H1 (cell line): ENCODE measurements at regions not wholly inside any gene's neighbourhood (a gene's known extent, or its start where the extent isn't known, plus 50 kb on each side); places are given as distances from the start of the nearest gene placed in this dataset.

ENCODE experiments used
- ASH2L ChIP-seq: fragments of 200-600, 300-600 bp; sonication (generic); IDR thresholded peaks from one replicate; pipeline ENCODE4 v1.7.1; 2017; ENCODE audit warnings: low read length
- POLR2A ChIP-seq, 2 experiments: IDR thresholded peaks; 1 replicate in 1 of 2; 2 replicates in 1 of 2; pipeline ENCODE4 v1.6.1; 2011; ENCODE audit warnings: low read depth in 2 of 2, low read length in 2 of 2, mild to moderate bottlenecking in 2 of 2; ENCODE audit errors: control extremely low read depth in 1 of 2
- SUZ12 ChIP-seq: fragments of 200-600 bp; sonication (generic); IDR thresholded peaks from 2 replicates; pipeline ENCODE4 v1.6.1; 2012; ENCODE audit warnings: mild to moderate bottlenecking, inconsistent platforms, low read length, moderate library complexity, mixed read lengths
- TAF1 ChIP-seq: IDR thresholded peaks from 2 replicates; pipeline ENCODE4 v1.6.1; 2011; ENCODE audit warnings: mild to moderate bottlenecking, low read depth, low read length
- TBP ChIP-seq: IDR thresholded peaks from 2 replicates; pipeline ENCODE4 v1.6.1; 2011; ENCODE audit warnings: low read depth, low read length, improper control_type of control experiment
- TEAD4 ChIP-seq: IDR thresholded peaks from 2 replicates; pipeline ENCODE4 v1.6.1; 2012; ENCODE audit warnings: low read depth, low read length, inconsistent platforms, mixed read lengths
- ZNF274 ChIP-seq: IDR thresholded peaks from 2 replicates; pipeline ENCODE4 v1.7.0; 2012; ENCODE audit warnings: low read length, borderline replicate concordance; ENCODE audit errors: extremely low read depth
- TF ChIP-seq, protein P1 (sequence below), 3 experiments: IDR thresholded peaks; 1 replicate in 2 of 3; 2 replicates in 1 of 3; pipeline versions ENCODE4 v1.5.1 to v1.6.1; 2011; ENCODE audit warnings: low read length in 3 of 3, mild to moderate bottlenecking in 3 of 3, inconsistent platforms in 2 of 3, low read depth in 1 of 3, moderate library complexity in 1 of 3; ENCODE audit not compliant: insufficient read depth in 1 of 3; ENCODE audit errors: control extremely low read depth in 1 of 3

DNA sequence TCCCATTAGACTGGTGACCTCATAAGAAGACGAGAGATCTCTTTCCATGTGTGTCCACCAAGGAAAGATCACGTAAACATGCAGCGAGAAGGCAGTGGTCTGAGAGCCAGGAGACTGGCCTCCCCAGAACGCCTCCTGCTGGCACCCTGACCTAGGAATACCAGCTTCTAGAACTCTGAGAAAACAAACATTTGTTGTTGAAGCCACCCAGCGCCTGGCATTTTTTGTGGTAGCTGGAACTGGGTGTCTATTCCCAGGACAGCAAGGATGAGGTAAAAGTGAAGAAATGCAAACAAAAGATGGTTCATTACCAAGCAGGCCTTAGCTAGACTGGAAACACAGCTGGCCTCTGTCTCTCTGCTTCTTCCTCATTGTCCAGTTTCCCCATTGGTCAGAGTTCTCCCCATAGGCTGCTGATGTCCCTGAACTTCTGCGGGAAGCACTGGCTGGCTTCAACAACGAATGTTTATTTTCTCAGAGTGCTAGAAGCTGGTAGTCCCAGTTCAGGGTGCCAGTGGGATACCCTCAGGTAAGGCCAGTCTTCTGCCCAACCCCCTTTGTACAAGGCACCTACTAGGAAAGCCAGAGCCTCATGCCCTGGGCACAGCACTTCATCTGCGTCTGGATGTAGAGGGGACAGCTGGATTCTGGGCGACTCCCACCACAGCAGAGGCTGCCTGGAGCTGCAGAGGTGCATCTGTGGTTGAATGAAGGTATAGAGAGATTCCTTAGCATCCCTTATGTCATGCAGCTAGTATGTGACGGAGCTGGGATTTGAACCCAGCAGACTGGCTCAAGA lies 304.9 kb downstream of the TCERG1L start:
- no peak for TF ChIP-seq ASH2L
- no peak for TF ChIP-seq ZNF274
- TF ChIP-seq, protein P1, sequence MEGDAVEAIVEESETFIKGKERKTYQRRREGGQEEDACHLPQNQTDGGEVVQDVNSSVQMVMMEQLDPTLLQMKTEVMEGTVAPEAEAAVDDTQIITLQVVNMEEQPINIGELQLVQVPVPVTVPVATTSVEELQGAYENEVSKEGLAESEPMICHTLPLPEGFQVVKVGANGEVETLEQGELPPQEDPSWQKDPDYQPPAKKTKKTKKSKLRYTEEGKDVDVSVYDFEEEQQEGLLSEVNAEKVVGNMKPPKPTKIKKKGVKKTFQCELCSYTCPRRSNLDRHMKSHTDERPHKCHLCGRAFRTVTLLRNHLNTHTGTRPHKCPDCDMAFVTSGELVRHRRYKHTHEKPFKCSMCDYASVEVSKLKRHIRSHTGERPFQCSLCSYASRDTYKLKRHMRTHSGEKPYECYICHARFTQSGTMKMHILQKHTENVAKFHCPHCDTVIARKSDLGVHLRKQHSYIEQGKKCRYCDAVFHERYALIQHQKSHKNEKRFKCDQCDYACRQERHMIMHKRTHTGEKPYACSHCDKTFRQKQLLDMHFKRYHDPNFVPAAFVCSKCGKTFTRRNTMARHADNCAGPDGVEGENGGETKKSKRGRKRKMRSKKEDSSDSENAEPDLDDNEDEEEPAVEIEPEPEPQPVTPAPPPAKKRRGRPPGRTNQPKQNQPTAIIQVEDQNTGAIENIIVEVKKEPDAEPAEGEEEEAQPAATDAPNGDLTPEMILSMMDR (IDR thresholded peaks at IDR 0.05; ENCODE audit: control extremely low read depth in 1 of 3, insufficient read depth in 1 of 3, low read depth in 1 of 3, low read length in 3 of 3) = no peak
- no peak for TF ChIP-seq SUZ12
- TF ChIP-seq POLR2A (IDR thresholded peaks at IDR 0.05; ENCODE audit: control extremely low read depth in 1 of 2, low read depth in 2 of 2, low read length in 2 of 2) = no peak
- TF ChIP-seq TEAD4 = no peak
- no peak for TF ChIP-seq TBP
- TF ChIP-seq TAF1 = no peak
